ENCODE measurements at regions not wholly inside any gene's neighbourhood (a gene's known extent, or its start where the extent isn't known, plus 50 kb on each side); places are given as distances from the start of the nearest gene placed in this dataset.
A peak's percentile ranks its signal among the peaks of the same experiment; 100 is the strongest.

DNA sequence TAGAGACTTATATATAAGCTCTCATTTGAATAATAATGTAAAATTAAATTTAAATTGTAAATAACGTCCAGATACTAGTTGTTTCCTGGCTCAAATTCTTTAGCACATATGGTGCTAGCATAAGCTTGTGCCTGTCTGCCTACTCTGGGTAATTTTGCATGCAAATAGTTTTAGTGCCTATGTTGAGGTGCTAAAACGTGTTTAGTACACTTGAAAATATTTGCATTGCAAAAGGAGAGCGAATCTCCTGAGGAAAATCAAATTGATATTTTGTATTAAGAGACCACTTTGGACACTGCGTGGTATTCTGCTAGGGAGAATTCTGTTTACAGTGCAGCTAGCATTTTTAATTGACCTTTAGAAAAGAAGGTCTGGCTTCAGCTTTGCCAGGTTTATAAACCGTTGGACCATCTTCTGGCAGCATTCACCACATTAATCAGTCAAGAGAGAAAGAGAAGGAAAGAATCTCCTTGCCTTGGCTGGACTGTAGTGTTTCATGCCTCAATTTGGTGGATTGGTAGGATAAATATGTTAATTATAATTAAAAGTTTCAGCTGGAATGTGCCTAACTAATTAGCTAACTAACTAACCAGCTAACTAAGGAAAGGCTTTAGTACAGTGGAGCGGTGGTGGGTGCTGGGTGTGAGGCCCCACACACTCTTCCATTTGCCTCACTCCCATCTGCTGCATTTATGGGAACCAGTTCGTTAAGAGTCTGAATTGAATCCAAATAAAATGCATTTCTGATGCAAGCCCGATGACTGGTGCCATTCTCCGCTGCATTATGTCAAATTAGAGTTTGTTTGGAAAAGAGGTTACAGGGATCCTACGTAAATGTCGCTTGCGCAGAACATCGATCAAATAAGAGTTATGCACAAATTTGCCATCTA, 150.1 kb upstream of the MPDZ start:
- WGBS, 3 donors: 85 to 89% (median 86%) methylated on average over 13 of the region's 13 CpGs

DNA sequence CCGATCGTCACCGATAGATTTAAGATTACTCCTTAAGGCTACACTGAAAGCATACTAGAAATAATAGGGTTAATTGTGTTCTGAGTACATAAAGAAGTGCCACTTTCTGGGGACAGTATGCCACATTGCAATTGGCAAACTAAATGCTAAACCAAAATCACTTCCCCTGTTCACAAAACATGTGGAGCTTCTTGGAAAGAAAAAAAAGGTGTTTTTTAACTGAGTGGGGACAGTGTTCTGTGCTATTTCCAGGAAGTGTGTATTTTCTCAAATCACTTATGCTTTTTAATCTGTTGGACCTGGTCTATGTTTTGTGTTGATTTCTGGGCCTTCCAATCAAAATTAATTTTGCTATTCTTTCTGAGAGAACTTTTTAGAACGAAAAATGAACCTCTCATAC, 149.3 kb upstream of the MPDZ start:
- no peak for TF ChIP-seq EP300 (IDR thresholded peaks at IDR 0.05)
- TF ChIP-seq, protein P1, sequence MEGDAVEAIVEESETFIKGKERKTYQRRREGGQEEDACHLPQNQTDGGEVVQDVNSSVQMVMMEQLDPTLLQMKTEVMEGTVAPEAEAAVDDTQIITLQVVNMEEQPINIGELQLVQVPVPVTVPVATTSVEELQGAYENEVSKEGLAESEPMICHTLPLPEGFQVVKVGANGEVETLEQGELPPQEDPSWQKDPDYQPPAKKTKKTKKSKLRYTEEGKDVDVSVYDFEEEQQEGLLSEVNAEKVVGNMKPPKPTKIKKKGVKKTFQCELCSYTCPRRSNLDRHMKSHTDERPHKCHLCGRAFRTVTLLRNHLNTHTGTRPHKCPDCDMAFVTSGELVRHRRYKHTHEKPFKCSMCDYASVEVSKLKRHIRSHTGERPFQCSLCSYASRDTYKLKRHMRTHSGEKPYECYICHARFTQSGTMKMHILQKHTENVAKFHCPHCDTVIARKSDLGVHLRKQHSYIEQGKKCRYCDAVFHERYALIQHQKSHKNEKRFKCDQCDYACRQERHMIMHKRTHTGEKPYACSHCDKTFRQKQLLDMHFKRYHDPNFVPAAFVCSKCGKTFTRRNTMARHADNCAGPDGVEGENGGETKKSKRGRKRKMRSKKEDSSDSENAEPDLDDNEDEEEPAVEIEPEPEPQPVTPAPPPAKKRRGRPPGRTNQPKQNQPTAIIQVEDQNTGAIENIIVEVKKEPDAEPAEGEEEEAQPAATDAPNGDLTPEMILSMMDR (IDR thresholded peaks at IDR 0.05): no peak
- TF ChIP-seq POLR2A (IDR thresholded peaks at IDR 0.05): no peak
- Histone ChIP-seq H3K27me3 (no peaks in the 10 kb centered on the region), H3K9me3 (no peaks in the 10 kb centered on the region), H3K4me3 (no peak overlapping the region), H3K27ac (no peak overlapping the region), H3K36me3 (no peaks in the 10 kb centered on the region), H3K4me1 (ENCODE audit: insufficient read depth) (no peaks in the 10 kb centered on the region)
- WGBS, 3 donors: 74 to 84% (median 78%) methylated on average over 4 of the region's 4 CpGs
- DNase-seq: no peak
- intact Hi-C loops (cut with DNase I): loop anchor here in 1 of 4 donors (5.0 kb wide), 1 partner anchor 924 kb away; no protein-coding TSS in a partner anchor

More for the DNA sequence above, 150.1 kb upstream of the MPDZ start:
- no peak overlapping the region for H3K27ac ChIP-seq
- no peak for DNase-seq
- no peaks in the 10 kb centered on the region for H3K36me3 ChIP-seq
- TF ChIP-seq POLR2A (IDR thresholded peaks at IDR 0.05) (no peak), EP300 (IDR thresholded peaks at IDR 0.05) (no peak)
- TF ChIP-seq, protein P1 (IDR thresholded peaks at IDR 0.05): no peak
- H3K4me3 ChIP-seq: no peak overlapping the region
- no peaks in the 10 kb centered on the region for H3K9me3 ChIP-seq
- no peaks in the 10 kb centered on the region for H3K4me1 ChIP-seq (ENCODE audit: insufficient read depth)
- intact Hi-C loops (cut with DNase I): loop anchor here in 2 of 4 donors (5.0 to 10.0 kb wide), 2 partner anchors 923 to 925 kb away; no protein-coding TSS in a partner anchor
- no peaks in the 10 kb centered on the region for H3K27me3 ChIP-seq

DNA sequence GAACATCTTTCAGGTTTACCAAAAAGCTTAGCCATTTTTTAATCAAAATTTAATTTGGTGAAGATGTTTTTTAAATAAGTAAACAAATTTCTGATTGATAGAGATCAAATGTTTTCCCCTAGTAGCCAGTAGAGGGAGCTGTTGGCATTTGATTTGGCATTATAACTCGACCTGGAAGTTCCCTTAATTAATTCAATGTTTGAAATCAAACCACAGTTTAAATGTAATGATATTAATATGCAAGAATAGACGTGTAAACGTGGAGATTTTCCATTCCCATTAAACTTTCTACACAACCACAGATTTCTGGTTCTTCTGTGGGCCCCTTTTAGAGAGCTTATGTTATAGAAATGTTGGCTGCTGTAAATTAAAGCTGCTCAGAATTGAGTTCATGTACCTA, 148.1 kb upstream of the MPDZ start:
- Histone ChIP-seq H3K27me3 (no peaks in the 10 kb centered on the region), H3K27ac (no peak overlapping the region), H3K4me3 (no peak overlapping the region), H3K4me1 (ENCODE audit: insufficient read depth) (no peaks in the 10 kb centered on the region), H3K36me3 (no peaks in the 10 kb centered on the region), H3K9me3 (no peaks in the 10 kb centered on the region)
- 1 to 3% (median 1%) methylated on average over 3 of the region's 3 CpGs for WGBS, 3 donors
- no peak for DNase-seq
- TF ChIP-seq POLR2A (IDR thresholded peaks at IDR 0.05) (no peak), EP300 (IDR thresholded peaks at IDR 0.05) (no peak)
- TF ChIP-seq, protein P1 (IDR thresholded peaks at IDR 0.05): peak; percentile 60 to 81 (median 71)
- intact Hi-C loops (cut with DNase I): loop anchor here in 1 of 4 donors (5.0 kb wide), 1 partner anchor 925 kb away; no protein-coding TSS in a partner anchor

DNA sequence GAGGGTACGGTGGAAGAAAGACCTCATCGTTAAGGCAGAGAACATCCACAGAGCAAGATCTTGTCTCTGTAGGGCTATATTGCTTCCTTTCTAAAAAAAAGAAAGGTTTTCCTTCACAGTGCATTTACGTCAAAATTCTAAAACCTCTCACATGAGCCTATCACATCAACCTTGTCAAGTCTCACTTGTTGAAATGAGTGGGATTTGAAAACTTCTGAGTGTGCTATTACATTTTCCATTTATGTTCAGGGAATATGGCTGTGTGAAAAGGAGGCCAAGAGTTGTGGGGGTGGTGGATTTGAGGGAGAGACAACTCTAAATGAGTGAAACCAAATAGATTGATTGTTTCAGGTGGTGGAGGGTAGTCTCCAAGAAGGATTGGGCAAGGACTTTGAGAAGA, 147.1 kb upstream of the MPDZ start:
- no peaks in the 10 kb centered on the region for H3K4me1 ChIP-seq (ENCODE audit: insufficient read depth)
- no peaks in the 10 kb centered on the region for H3K9me3 ChIP-seq
- intact Hi-C loops (cut with DNase I): loop anchor here in 1 of 4 donors (5.0 kb wide), 1 partner anchor 926 kb away; no protein-coding TSS in a partner anchor
- 67 to 88% (median 79%) methylated on average over 3 of the region's 3 CpGs for WGBS, 3 donors
- H3K27me3 ChIP-seq: no peaks in the 10 kb centered on the region
- no peak overlapping the region for H3K27ac ChIP-seq
- DNase-seq: no peak
- TF ChIP-seq EP300 (IDR thresholded peaks at IDR 0.05) (no peak), POLR2A (IDR thresholded peaks at IDR 0.05) (no peak)
- TF ChIP-seq, protein P1 (IDR thresholded peaks at IDR 0.05): no peak
- no peaks in the 10 kb centered on the region for H3K36me3 ChIP-seq
- no peak overlapping the region for H3K4me3 ChIP-seq
